ENCODE measurements at regions not wholly inside any gene's neighbourhood (a gene's known extent, or its start where the extent isn't known, plus 50 kb on each side); places are given as distances from the start of the nearest gene placed in this dataset.
"Not testable (repeated sequence)": the region's sequence is repeated elsewhere in the genome, so short reads cannot be mapped to it uniquely, and the experiment has no call there.

DNA sequence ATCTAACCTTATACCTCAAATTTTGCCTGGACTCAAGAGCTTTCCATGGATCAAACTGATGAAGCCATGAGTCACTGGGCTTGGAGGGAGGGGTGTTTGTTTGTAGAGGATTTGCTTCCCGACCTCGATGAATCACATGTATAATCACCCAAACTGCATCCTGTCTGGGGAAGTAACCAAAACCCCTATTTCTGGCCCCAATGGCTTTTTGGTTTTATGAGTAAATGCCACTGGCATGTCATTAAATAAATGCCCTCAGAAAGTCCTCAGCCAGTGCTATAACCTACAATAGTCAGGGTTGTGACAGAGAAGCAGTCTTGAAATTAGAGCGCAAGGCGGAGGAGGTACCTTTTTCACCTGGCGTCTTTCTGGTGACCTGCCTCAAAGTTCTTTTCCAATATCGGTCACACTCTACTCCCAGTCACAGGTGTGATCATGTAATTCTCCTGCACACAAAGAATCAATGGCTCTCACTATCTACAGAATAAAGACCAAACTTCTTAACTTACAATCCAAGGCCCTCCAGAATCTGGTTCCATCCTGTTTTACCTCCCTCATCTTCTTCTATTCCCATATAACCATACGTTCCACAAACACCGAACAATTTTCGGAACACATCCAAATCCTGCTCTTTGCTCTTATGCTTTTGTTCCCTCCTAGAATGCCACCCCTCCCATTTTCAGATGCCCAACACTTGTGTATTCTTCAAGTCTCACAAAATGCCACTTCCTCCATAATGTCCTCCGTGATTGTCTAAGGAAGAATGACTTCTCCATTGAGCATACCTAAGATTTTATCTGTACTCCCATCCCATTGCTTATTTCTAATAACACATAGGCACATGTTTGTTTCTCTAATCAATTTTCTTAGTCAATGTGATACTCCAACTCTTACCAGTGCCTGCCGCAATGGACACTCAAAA, 81.3 kb upstream of the BLID start:
- DNase-seq (ENCODE audit: low read depth) (peak; percentile 99), FAIRE-seq (peak; percentile 100)
- H3K27ac Mint-ChIP-seq (ENCODE audit: unreplicated experiment), result peak overlapping the region; percentile 92
- Histone ChIP-seq H3K27ac (ENCODE audit: low read depth, low read length) (peak overlapping the region; percentile 92), H3K27me3 (ENCODE audit: insufficient read depth, low read length) (no peaks in the 10 kb centered on the region), H3K79me2 (ENCODE audit: insufficient read depth, low read length) (peaks cover 86% of the 10 kb centered on the region), H3K4me1 (ENCODE audit: insufficient read depth, low read length) (peaks cover 64% of the 10 kb centered on the region), H3K36me3 (ENCODE audit: insufficient read depth, low read length) (peaks cover 2% of the 10 kb centered on the region), H4K20me1 (ENCODE audit: insufficient read depth, low read length) (no peaks in the 10 kb centered on the region), H3K9me3 (ENCODE audit: insufficient read depth, low read depth, low read length) (no peaks in the 10 kb centered on the region), H3K4me2 (ENCODE audit: low read length) (peak overlapping the region; percentile 68), H3K4me3 (ENCODE audit: insufficient read depth, low read depth, low read length) (no peak overlapping the region), H2AFZ (ENCODE audit: low read depth, low read length) (no peak overlapping the region), H3K9ac (ENCODE audit: low read length) (peak overlapping the region; percentile 75)
- peaks cover 59% of the 10 kb centered on the region for H3K4me1 Mint-ChIP-seq (ENCODE audit: low read depth, unreplicated experiment)
- H3K9me3 Mint-ChIP-seq (ENCODE audit: unreplicated experiment), result no peaks in the 10 kb centered on the region
- no peaks in the 10 kb centered on the region for H3K36me3 Mint-ChIP-seq (ENCODE audit: low read depth, unreplicated experiment)
- TF ChIP-seq, protein P1, sequence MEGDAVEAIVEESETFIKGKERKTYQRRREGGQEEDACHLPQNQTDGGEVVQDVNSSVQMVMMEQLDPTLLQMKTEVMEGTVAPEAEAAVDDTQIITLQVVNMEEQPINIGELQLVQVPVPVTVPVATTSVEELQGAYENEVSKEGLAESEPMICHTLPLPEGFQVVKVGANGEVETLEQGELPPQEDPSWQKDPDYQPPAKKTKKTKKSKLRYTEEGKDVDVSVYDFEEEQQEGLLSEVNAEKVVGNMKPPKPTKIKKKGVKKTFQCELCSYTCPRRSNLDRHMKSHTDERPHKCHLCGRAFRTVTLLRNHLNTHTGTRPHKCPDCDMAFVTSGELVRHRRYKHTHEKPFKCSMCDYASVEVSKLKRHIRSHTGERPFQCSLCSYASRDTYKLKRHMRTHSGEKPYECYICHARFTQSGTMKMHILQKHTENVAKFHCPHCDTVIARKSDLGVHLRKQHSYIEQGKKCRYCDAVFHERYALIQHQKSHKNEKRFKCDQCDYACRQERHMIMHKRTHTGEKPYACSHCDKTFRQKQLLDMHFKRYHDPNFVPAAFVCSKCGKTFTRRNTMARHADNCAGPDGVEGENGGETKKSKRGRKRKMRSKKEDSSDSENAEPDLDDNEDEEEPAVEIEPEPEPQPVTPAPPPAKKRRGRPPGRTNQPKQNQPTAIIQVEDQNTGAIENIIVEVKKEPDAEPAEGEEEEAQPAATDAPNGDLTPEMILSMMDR (IDR thresholded peaks at IDR 0.05; ENCODE audit: insufficient read depth, low read depth, low read length), result no peak
- no peak for TF ChIP-seq EZH2 (IDR thresholded peaks at IDR 0.05; ENCODE audit: insufficient read depth, low read length)
- H3K27me3 Mint-ChIP-seq (ENCODE audit: low read depth, unreplicated experiment), result no peaks in the 10 kb centered on the region
- H3K4me3 Mint-ChIP-seq (ENCODE audit: unreplicated experiment), result no peak overlapping the region

DNA sequence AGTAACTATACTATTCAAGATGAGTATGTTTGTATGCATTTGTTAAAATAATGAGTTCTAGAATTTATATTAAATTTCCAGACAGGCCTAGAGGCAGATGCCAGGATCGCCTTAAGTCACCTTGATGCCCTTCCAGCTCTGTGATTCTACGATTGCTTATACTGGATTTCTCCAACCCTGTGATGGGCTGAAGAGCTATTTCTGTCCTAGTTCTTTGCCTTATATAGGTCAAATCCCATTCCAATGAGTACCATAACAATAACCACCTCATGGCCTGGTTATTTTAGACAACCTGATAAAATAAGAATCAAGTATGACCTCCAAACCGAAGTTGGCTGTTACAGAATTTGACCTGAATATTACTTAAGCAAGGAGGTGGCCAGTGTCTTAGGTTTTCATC, 79.8 kb upstream of the BLID start:
- Mint-ChIP-seq H3K36me3 (ENCODE audit: low read depth, unreplicated experiment) (no peaks in the 10 kb centered on the region), H3K4me1 (ENCODE audit: low read depth, unreplicated experiment) (peaks cover 62% of the 10 kb centered on the region), H3K9me3 (ENCODE audit: unreplicated experiment) (no peaks in the 10 kb centered on the region), H3K4me3 (ENCODE audit: unreplicated experiment) (no peak overlapping the region), H3K27me3 (ENCODE audit: low read depth, unreplicated experiment) (no peaks in the 10 kb centered on the region), H3K27ac (ENCODE audit: unreplicated experiment) (no peak overlapping the region)
- H4K20me1 ChIP-seq (ENCODE audit: insufficient read depth, low read length), result no peaks in the 10 kb centered on the region
- TF ChIP-seq, protein P1 (IDR thresholded peaks at IDR 0.05; ENCODE audit: insufficient read depth, low read depth, low read length), result no peak
- TF ChIP-seq EZH2 (IDR thresholded peaks at IDR 0.05; ENCODE audit: insufficient read depth, low read length), result no peak
- peak overlapping the region; percentile 57 for H3K4me2 ChIP-seq (ENCODE audit: low read length)
- peaks cover 61% of the 10 kb centered on the region for H3K4me1 ChIP-seq (ENCODE audit: insufficient read depth, low read length)
- peaks cover 88% of the 10 kb centered on the region for H3K79me2 ChIP-seq (ENCODE audit: insufficient read depth, low read length)
- H3K27ac ChIP-seq (ENCODE audit: low read depth, low read length), result peak overlapping the region; percentile 92
- DNase-seq (ENCODE audit: low read depth) (no peak), FAIRE-seq (no peak)
- peak overlapping the region; percentile 54 for H3K9ac ChIP-seq (ENCODE audit: low read length)
- no peak overlapping the region for H2AFZ ChIP-seq (ENCODE audit: low read depth, low read length)
- no peak overlapping the region for H3K4me3 ChIP-seq (ENCODE audit: insufficient read depth, low read depth, low read length)
- peaks cover 2% of the 10 kb centered on the region for H3K36me3 ChIP-seq (ENCODE audit: insufficient read depth, low read length)
- H3K27me3 ChIP-seq (ENCODE audit: insufficient read depth, low read length), result no peaks in the 10 kb centered on the region
- no peaks in the 10 kb centered on the region for H3K9me3 ChIP-seq (ENCODE audit: insufficient read depth, low read depth, low read length)

DNA sequence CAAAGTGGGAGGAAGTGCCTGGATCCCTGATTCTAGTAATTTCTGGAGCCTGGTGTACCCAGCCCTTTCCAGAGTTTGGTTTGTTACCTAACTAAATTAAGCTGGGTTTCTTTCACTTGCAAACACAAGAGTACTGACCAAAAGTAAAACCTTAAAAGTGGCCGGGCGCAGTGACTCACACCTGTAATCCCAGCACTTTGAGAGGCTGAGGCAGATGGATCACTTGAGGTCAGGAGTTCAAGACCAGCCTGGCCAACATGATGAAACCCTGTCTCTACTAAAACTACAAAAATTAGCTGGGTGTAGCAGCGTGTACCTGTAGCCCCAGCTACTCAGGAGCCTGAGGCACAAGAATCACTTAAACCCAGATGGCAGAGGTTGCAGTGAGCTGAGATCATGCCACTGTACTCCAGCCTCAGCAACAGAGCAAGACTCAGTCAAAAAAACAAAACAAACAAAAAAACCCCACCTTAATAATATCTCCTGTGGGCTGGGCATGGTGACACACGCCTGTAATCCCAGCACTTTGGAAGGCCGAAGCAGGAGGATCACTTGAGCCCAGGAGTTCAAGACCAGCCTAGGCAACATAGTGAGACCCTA, 78.0 kb upstream of the BLID start:
- H3K36me3 Mint-ChIP-seq (ENCODE audit: low read depth, unreplicated experiment), result not testable (repeated sequence)
- peaks cover 81% of the 10 kb centered on the region for H3K79me2 ChIP-seq (ENCODE audit: insufficient read depth, low read length)
- peaks cover 62% of the 10 kb centered on the region for H3K4me1 ChIP-seq (ENCODE audit: insufficient read depth, low read length)

More for the DNA sequence above, 78.0 kb upstream of the BLID start:
- H3K9ac ChIP-seq (ENCODE audit: low read length), result peak overlapping the region; percentile 7
- H3K27ac ChIP-seq (ENCODE audit: low read depth, low read length), result peak overlapping the region; percentile 90
- Mint-ChIP-seq H3K4me3 (ENCODE audit: unreplicated experiment) (peak overlapping the region; percentile 10), H3K27ac (ENCODE audit: unreplicated experiment) (peak overlapping the region; percentile 91), H3K4me1 (ENCODE audit: low read depth, unreplicated experiment) (peaks cover 75% of the 10 kb centered on the region)
- H3K4me2 ChIP-seq (ENCODE audit: low read length); DNase-seq (ENCODE audit: low read depth); H2AFZ ChIP-seq (ENCODE audit: low read depth, low read length); H3K4me3 ChIP-seq (ENCODE audit: insufficient read depth, low read depth, low read length); FAIRE-seq; H3K9me3 ChIP-seq (ENCODE audit: insufficient read depth, low read depth, low read length); H4K20me1 ChIP-seq (ENCODE audit: insufficient read depth, low read length); H3K27me3 ChIP-seq (ENCODE audit: insufficient read depth, low read length); H3K9me3 Mint-ChIP-seq (ENCODE audit: unreplicated experiment); H3K27me3 Mint-ChIP-seq (ENCODE audit: low read depth, unreplicated experiment); H3K36me3 ChIP-seq (ENCODE audit: insufficient read depth, low read length): not testable (repeated sequence)

All from astrocyte (in vitro differentiated cells and primary cell).